Islet precursor cell (in vitro differentiated cells): ENCODE measurements at regions not wholly inside any gene's neighbourhood (a gene's known extent, or its start where the extent isn't known, plus 50 kb on each side); places are given as distances from the start of the nearest gene placed in this dataset.
A peak's percentile ranks its signal among the peaks of the same experiment; 100 is the strongest.
"Not testable (repeated sequence)": the region's sequence is repeated elsewhere in the genome, so short reads cannot be mapped to it uniquely, and the experiment has no call there.

Source experiments
- DNase-seq: peaks from one replicate; pipeline ENCODE4 v3.0.0-alpha.2; 2018

DNA sequence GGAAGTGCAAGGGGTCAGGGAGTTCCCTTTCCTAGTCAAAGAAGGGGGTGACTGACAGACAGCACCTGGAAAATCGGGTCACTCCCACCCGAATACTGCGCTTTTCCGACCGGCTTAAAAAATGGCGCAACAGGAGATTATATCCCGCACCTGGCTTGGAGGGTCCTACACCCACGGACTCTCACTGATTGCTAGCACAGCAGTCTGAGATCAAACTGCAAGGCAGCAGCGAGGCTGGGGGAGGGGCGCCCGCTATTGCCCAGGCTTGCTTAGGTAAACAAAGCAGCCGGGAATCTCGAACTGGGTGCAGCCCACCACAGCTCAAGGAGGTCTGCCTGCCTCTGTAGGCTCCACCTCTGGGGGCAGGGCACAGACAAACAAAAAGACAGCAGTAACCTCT, 333.8 kb downstream of the CENPW start:
- not testable (repeated sequence) for DNase-seq

- no peak for DNase-seq
These were observed 342.5 kb downstream of the CENPW start for GRCh38 chr6:126682440-126682839.

DNA sequence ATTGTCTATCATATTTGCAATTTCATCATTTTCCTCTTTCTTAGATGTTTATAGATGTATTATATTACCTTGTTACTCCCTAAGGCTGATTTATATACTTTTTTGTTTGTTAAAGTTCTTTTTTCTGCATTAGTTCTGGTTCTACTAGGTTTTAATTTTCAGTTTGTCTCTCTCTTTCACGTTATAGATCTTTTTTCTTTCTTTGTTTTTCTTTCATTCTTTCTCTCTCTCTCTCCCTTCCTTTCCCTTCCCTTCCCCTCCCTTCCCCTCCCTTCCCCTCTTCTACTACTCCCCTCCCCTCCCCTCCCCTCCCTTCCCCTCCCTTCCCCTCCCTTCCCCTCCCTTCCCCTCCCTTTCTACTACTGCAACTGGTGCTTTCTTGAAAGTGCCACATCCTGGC, 345.3 kb downstream of the CENPW start:
- no peak for DNase-seq

- peak; percentile 93 for DNase-seq
These were observed 357.2 kb downstream of the CENPW start for GRCh38 chr6:126696921-126697693.

DNA sequence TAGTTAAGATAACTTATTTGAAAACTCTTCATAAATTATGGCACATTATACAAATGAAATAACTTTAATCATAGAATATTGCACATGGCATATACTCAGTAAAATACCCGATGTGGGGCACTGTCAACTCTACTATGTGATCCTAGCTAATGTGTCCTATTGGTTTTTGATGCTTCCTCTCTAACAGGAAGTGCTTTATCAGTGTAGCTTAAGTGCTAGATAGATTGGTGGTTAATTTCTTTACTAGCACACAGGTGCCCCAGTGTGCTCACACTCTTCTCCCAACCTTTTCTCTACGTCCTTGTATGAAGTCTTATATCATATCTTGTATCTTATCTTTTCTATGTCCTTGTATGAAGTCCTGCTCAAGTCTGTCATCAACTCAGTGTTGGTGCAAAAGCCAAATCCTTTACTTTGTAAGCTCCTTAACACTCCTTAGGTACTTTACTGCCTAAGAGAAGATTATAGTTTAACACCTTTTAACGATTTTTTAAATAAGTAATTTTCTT, 358.9 kb downstream of the CENPW start:
- no peak for DNase-seq

- no peak for DNase-seq
These were observed 362.0 kb downstream of the CENPW start for GRCh38 chr6:126701676-126702560.

DNA sequence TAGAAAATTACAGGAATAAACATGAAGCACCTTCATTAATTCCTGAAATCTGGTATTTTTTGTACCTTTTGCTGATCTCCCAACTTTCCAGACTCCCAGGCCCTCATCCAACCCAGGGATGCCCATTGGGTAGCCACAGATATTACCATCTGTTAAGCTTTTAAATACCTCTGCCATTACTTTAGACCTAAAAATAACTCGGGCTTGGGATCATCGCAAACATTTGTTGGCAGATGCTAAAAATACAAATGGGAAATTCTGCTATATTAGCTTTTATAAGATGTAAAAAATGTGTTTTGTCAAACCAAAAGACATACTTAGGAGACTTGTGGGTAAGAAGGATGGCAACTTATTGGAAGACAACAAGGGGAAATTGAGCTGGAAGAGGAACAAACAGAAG, 376.1 kb downstream of the CENPW start:
- DNase-seq = no peak

DNA sequence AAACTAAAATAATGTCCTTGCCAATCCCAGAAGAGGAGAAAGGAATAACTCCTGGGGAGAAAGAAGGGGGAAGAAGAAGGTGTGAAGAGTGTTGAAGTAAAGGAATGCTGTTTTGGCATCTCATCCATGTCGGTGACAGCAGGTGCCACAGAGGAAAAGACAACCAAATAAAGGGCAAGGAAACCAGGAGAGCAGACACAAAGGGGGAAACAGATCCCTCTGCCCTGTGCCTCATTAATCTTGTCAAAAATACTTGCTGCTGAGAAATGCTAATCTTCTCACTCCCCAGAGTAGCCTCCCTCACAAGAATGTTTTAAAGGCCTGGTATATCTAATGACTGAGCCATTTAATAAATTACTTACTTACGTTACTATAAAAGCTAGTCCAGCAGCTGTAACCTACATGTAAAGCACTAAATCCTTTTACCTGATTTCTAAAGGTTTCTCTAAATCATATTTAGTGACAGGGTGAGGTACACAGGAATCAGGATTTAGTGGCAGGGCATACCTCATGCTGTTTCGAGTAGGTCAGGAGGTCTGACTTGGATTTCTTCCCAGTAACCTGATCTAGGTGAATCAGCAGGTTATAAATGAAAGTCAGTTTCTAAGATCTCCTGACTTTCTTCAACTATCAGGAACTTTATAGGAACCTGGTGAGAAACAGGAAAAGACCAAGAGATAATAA, 377.1 kb downstream of the CENPW start:
- DNase-seq = no peak

DNA sequence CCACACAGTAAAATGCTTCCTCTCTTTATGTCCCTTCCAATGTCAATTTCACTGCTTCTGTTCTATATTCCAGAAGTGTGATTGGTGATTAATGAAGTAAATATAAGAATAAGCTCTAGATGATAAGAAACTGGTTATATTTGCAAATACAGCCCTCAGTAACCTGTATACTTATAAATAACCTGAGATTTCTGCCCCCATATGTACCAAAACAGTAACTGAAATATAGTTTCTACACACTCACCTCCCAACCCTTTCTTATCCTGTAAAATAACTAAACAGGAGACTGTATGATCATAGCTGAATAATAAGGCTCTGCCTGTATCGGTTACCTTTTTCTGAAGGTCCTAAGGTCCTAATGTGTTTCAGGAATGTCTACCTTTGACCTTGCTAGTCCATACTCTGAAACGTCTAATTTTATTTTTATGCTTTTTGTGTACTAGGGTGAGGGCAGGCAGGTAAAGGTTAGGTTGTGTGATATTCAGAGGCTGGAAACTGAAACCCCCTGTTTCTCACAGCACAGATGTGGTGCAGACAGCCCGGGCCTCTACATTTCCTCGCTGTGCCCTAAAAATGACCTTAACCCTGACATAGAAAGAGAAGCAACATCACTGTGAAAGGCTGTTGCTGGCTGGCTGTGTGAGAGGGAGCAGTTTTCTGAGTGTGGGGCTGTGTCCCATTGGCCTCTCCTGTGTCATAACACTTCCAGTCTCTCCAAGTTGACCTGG, 378.8 kb downstream of the CENPW start:
- no peak for DNase-seq

DNA sequence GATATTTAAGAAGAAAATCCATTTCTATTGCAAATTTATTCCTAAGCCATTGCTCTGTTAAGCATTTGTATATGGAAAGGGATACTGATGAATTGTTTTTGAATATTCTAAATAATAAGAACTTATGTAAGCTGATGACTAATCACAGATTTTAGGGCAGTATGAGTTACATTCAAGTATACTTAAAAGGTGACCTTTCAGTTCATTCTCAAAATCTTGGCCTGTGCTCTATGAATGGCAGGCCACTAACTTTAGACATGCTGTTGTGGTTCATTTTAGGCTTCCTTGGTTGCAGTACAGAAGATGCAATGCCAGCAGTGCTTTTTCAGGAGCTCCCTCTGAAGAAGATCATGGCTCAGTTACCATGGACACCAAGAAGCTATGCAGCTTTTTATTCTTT, 380.4 kb downstream of the CENPW start:
- DNase-seq = no peak

GRCh38 chr6:126721581-126722160, 381.8 kb downstream of the CENPW start:
- no peak for DNase-seq

- no peak for DNase-seq
These were observed 382.5 kb downstream of the CENPW start for GRCh38 chr6:126722411-126722810.

- DNase-seq = no peak
These were observed 383.7 kb downstream of the CENPW start for GRCh38 chr6:126723541-126724170.

- DNase-seq = no peak
These were observed 384.9 kb downstream of the CENPW start for GRCh38 chr6:126724821-126725220.

DNA sequence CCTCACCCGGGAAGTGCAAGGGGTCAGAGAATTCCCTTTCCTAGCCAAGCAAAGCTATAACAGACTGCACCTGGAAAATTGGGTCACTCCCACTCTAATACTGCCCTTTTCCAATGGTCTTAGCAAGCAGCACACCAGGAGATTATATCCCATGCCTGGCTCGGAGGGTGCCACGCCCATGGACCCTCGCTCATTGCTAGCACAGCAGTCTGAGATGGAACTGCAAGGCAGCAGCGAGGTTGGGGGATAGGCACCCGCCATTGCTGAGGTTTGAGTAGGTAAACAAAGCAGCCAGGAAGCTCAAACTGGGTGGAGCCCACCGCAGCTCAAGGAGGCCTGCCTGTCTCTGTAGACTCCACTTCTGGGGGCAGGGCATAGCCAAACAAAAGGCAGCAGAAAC, 386.5 kb downstream of the CENPW start:
- not testable (repeated sequence) for DNase-seq

DNA sequence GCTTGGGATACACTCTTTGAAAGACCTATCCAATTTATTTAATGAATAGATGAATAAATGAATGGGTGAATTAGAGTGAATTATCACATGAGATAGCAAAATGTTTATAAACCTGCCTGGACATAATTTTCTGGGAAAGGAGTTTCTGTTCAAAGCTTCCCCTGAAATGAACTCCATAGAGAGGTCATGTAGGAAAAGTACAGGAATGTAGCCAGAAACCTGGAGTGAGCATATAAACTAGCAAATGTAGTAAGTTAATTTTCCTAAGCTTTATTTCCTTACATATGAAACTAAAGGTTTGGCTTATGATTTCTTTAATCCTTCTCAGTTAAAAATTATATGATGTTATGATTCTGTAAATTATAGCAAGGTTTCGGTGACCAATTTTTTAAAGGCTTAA, 380.3 kb upstream of the RSPO3 start:
- no peak for DNase-seq

DNA sequence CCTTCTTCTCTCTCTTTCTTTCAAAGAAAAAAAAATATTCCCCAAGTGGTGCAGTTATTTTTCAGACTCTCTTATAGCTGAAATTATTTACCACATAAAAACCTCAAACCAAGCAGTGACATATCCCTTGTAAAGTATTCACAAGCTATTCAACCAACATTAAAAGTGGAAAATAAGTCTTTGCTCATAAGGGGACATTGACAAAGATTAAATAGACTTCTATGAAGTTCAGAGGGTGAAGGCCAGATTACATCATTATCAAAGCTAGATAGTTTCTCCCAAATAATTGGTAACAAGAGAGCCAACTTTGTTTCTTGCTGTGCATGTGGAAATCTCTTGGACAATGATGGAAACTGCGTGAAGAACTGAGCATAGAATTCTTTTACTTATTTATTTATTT, 379.8 kb upstream of the RSPO3 start:
- no peak for DNase-seq

- DNase-seq = no peak
These were observed 375.4 kb upstream of the RSPO3 start for GRCh38 chr6:126743076-126743475.

DNA sequence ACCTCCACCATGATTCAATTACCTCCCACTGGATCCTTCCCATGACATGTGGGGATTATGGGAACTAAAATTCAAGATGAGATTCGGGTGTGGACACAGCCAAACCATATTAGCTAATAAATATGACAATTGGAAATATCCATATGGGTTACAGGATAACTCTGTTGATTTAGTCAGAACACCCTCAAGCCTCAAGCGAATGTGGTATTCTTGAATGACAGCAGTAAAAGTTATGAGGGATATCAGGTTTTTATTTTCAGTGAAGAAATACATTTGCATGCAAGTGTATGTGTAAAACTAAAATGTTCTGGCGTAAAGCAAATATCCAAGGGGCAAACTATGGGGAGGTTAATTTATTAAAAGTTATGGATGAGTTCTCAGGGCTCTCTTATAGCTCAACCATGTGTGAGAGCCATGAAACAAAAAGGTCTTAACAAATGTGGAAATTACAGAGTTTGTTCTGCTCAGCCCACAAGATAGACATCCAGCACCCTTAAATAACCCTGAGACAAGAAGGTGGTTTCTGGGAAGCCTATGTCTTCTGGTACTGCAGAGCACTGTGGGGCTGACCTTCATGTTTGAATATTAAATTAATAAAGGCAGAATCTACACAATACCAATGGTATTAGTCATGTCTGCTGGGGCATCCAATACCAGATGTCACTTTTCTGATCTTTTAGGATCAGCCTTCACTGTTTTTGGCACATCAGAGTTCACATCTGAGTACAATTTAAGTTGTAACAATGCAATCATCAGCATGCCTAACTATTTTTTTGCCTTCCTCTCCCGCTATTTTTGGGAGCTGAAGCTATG, 370.5 kb upstream of the RSPO3 start:
- DNase-seq = no peak

DNA sequence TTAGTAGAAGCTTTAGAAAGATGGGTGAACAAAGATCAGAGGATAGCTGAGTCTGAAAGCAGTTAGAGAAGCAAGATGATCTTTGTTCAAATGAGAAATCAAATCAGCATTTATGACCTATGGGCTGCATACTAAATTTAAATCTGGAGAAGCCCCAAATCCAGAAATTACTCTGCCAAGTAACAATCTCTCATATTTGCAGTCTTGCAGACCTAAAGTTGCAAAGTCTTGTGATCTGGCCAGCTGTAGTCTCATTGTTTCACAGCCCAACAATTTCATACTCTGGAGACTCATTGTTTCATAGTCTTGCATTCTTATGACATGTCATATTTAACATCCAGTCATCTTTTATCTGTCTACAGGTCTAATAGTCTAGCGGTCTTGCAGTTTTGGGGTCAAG, 364.9 kb upstream of the RSPO3 start:
- DNase-seq = no peak

GRCh38 chr6:126761854-126762253, 356.6 kb upstream of the RSPO3 start:
- no peak for DNase-seq
